ENCODE measurements at regions not wholly inside any gene's neighbourhood (a gene's known extent, or its start where the extent isn't known, plus 50 kb on each side); places are given as distances from the start of the nearest gene placed in this dataset.

DNA sequence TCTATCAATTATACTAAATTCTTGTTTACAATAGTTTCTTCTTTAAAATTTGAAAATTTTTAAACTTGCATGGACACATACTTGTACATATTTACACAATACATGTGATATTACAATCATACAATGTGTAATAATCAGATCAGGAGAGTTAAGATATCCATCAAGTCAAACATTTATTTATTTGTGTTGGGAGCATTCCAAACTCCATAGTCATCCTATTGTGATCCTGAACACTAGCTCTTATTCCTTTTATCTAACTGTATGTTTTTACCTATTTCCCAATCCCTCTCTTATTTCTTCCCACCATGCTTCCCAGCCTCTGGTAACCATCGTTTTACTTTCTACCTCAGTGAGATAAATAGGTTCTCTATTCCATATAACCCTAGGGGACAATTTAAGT, 1219.2 kb downstream of the ZPLD1 start:
- no peak for DNase-seq (ENCODE audit: low spot score)

DNA sequence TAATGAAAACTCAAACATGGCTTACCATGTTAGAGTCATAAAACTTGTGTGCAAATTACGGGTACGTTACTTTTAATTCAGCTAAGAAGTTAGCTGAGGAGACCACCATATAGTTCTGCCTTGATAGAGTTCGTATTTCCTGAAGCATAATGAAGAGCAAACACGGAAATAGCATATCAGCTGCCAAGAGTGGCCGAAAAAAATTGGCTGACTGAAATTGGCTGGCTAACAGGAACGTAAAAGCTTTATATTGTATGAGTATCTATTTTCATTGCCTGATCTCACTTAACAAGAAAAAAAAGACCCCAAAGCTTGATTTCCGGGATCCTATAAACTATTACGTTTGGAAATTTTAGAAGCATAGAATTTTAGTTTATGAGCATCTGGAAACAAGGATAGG, 1222.9 kb downstream of the ZPLD1 start:
- no peak for DNase-seq (ENCODE audit: low spot score)

- DNase-seq (ENCODE audit: low spot score): no peak
These were observed 1226.0 kb downstream of the ZPLD1 start for GRCh38 chr3:103660810-103661209.

DNA sequence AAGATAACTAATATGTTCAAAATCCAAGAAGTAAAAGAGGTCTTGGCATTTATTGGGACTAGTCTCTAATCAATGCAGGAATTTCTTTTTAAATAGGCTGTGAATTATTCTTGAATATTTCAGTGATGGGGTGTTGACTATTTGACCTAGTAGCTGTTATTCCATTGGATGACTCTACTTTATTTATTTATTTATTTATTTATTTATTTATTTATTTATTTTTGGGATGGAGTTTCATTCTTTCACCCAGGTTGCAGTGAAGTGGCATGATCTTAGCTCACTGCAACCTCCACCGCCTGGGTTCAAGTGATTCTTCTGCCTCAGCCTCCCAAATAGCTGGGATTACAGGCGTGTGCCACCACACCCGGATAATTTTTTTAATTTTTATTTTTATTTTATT, 1227.8 kb downstream of the ZPLD1 start:
- no peak for DNase-seq (ENCODE audit: low spot score)

- no peak for DNase-seq (ENCODE audit: low spot score)
These were observed 1237.5 kb downstream of the ZPLD1 start for GRCh38 chr3:103672346-103672745.

DNA sequence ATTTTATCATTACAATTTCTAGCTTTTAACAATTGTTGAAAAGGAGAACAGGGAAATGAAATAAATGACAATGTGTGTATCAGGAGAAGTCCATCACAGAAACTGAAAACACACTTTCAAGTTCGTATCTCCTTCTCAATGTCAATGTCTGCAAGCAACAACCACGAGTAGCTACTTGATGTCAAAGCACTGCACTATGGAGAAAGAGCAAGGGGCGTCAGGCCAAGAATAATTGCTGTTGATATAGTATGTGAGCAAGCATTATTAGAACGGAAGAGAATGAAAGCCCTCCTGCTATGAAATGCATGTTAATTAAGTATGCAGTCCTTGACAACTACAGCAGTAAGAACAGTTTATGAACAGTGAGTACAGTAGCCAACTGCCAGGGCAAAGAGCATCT, 1250.1 kb downstream of the ZPLD1 start:
- DNase-seq (ENCODE audit: low spot score): no peak

DNA sequence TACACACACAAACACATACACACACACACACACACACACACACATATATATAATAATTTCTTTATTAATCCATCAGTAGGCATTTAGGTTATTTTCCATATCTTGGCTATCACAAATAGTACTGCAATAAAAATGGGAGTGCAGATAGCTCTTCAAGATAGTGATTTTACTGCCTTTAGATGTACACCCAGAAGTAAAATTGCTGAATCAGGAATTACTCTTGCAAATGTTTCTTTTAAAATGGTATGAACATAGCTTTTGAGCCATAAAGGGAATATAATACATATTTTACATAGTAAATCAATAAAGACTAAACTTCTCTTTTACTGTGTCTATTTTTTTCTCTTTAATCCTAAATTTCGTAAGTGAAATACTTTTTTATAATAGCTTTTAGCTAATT, 1251.1 kb downstream of the ZPLD1 start:
- no peak for DNase-seq (ENCODE audit: low spot score)

DNA sequence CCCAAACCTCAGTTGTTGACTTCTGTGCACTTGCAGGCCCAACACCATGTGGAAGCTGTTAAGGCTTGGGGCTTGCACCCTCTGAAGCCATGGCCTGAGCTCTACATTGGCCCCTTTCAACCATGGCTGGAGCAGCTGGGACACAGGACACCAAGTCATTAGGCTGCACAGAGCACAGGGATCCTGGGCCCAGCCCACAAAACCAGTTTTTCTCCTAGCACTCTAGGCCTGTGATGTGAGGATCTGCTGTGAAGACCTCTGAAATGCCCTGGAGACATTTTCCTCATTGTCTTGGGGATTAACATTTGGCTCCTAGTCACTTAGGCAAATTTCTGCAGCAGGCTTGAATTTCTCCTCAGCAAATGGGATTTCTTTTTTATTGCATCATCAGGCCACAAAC, 1255.7 kb downstream of the ZPLD1 start:
- DNase-seq (ENCODE audit: low spot score): no peak

DNA sequence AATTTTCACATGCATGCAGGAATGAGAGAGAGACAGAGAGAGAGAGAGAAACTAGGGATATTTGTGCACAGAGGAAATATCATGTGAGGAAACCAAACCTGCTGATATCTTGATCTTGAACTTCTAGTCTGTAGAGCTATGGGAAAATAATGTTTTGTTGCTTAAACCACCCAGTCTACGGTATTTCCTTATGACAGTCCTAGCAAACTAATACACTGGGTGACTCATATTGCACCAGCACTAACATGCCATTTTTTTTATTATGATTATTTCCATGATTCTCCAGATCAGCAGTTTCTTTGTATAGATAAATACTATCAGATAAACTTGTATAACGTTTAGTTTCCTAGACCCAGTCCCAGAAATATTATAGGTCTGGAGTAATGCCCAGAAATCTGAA, 1259.0 kb downstream of the ZPLD1 start:
- no peak for DNase-seq (ENCODE audit: low spot score)

- DNase-seq (ENCODE audit: low spot score): no peak
These were observed 1263.8 kb downstream of the ZPLD1 start for GRCh38 chr3:103698646-103699045.

DNA sequence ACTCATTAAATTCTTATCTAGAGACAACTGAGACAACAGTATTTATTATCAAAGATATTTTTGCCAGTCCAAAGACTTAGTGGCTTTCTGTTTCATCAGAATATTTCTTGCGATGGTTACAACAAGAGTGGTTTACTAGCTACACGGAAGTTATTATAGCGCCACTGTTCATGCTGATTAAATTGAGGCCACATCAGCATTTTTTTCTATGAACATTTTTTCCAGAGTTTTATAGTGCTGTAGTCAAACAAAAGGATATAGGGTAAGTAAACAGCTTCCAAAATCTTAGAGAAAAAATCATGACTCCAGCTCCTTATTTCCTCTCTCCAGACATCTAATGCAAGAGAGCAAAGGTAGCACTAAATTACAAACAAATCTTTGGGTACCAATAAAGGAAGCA, 1264.4 kb downstream of the ZPLD1 start:
- DNase-seq (ENCODE audit: low spot score): no peak

DNA sequence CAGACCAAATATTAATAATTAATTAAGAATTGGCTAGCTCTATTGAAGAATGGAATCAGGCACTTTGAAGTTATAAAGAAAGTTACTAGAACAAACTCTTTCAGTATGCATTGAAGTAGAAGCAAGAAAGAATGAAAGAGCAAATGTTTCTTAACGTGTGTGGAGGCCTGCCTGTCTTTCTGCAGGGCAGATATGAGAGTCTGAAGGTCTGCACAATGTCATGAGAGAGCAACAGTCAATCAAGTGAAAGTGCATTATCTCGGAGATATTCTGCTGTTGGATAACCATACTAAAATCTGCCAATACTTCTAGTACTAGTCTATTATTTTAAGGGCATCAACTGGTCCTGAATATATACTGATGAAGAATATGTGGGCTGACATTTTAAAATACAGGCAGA, 1270.8 kb downstream of the ZPLD1 start:
- no peak for DNase-seq (ENCODE audit: low spot score)

- DNase-seq (ENCODE audit: low spot score): no peak
These were observed 1271.9 kb downstream of the ZPLD1 start for GRCh38 chr3:103706671-103707070.

DNA sequence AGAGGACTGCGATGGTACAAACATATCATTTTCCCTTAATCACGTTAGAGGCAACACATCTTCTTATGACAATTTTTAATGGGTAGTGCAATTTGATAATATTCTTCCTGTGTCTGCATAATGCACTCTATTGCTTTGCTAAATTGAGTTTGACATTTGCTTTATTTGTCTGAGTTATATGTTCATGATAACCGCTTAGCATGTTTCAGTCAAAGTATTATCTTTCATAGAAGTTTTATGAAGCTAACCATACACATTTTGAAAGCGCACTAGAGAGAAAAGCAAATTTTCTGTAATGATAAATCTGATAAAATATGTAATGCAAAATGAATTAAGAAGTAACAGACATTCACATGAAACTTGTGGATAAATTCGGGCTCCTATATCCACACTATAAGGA, 1276.9 kb downstream of the ZPLD1 start:
- DNase-seq (ENCODE audit: low spot score): no peak

GRCh38 chr3:103712320-103713008, 1277.6 kb downstream of the ZPLD1 start:
- DNase-seq (ENCODE audit: low spot score): no peak

- no peak for DNase-seq (ENCODE audit: low spot score)
These were observed 1294.7 kb downstream of the ZPLD1 start for GRCh38 chr3:103729547-103729946.

DNA sequence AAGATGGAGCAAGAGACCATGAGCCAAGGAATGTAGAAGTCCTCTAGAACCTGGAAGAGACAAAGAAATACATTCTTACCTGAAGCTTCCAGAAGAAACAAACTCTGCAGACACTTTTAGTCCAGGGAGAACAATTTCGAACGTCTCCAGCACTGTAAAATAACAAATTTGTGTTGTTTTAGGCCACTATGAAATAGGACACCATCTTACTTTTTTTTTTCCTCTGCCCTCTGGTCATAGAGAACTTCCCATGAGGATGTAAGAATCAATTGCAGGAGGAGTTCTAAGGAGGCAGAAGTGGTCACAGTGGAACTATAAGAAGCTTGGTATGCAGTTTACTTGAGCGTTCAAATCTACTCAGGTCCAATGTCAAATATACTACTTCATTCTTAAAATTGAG, 1295.9 kb downstream of the ZPLD1 start:
- DNase-seq (ENCODE audit: low spot score): no peak

- no peak for DNase-seq (ENCODE audit: low spot score)
These were observed 1318.2 kb downstream of the ZPLD1 start for GRCh38 chr3:103752986-103753385.

DNA sequence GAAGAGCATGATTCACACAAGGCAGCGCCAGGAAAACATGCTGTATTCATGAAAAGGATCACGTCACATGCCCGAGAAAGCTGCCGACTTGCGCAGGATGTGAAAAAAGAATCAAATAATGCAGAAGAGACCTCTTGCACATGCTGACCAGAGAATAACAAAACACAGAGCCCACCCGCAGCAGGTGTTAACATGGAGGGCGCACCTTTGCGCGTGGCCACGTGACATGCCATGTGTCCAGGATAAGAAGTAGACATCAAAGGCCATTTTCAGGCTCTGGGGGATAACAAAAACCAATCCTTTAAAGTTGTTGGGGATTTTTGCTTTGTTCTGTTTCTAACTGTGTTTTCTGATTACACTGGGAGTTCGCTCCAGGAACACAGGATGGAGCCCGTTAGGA, 1332.8 kb downstream of the ZPLD1 start:
- no peak for DNase-seq (ENCODE audit: low spot score)

DNA sequence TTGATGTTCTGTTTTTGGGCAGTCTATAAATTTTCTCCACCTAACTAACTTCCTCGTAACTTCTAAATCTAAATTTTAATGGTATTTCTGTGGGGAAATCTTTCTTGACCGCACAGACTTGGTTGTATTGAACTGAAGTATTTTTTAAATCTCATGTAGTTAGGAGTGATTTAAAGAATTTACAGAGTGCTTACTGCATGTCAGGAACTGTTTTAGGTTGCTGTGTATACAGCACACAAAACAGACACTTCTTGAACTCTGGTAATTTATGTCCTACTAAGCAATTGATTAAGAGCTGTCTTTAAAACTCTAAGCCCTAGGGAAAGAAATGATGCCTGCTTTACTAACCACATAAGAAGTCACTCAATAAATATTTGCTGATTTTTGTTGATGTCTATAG, 1350.2 kb downstream of the ZPLD1 start:
- DNase-seq (ENCODE audit: low spot score): no peak

- no peak for DNase-seq (ENCODE audit: low spot score)
These were observed 1350.7 kb downstream of the ZPLD1 start for GRCh38 chr3:103785537-103785936.

GRCh38 chr3:103786296-103786695, 1351.5 kb downstream of the ZPLD1 start:
- no peak for DNase-seq (ENCODE audit: low spot score)

DNA sequence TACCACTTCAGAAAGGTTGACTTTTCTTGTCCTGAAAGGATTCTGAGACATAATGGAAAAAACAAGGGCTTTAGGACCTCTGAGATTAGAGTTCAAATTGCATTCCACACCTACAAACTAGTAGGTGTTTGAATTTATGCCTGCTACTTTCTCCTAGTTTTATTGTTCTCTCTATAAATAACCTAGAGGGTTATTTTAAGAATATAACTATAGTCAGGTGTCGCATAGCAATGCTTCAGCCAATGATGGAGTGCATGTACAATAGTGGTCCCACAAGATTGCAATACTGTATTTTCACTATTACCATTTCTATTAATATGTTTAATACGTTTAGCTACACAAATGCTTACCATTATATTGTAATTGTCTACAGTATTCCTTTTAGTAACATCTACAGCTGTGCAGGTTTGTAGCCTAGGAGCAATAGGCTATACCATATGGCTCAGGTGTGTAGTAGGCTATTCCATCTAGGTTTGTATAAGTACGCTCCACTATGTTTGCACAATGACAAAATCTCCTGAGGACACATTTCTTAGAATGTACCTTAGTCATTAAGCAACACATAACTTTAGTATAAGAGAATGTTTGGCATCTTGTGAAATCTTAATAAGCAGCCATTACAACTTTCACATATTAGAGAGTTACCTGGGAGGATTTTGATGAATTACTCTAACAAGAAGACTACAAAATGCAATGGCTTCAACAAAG, 1352.5 kb downstream of the ZPLD1 start:
- DNase-seq (ENCODE audit: low spot score): no peak

GRCh38 chr3:103787879-103788278, 1353.1 kb downstream of the ZPLD1 start:
- DNase-seq (ENCODE audit: low spot score): no peak
